Upper lobe of left lung (tissue), 6 donors: ENCODE measurements at regions not wholly inside any gene's neighbourhood (a gene's known extent, or its start where the extent isn't known, plus 50 kb on each side); places are given as distances from the start of the nearest gene placed in this dataset.

Experiments
- ATAC-seq, 2 donors: fragments of 200-7000 bp; cut with Tn5 transposase; one replicate each; pipeline ENCODE4 v1.9.1; 2022; ENCODE audit warnings: mild to moderate bottlenecking in 2 of 2, moderate library complexity in 2 of 2; ENCODE audit not compliant: low FRiP score in 2 of 2
- DNase-seq, 2 donors: peaks; one replicate each; pipeline ENCODE4 v3.0.0-alpha.2; 2019 to 2020
- H3K27ac ChIP-seq, 4 donors: fragments of 200-600 bp; sonication (generic); one replicate each; pipeline ENCODE4 v1.5.1; 2016 to 2019
- H3K27me3 ChIP-seq, 4 donors: fragments of 200-600 bp; sonication (generic); one replicate each; pipeline ENCODE4 v1.5.1; 2017 to 2019
- H3K36me3 ChIP-seq, 4 donors: fragments of 200-600 bp; sonication (generic); one replicate each; pipeline ENCODE4 v1.5.1; 2016 to 2019
- H3K4me1 ChIP-seq, 4 donors: fragments of 200-600 bp; sonication (generic); one replicate each; pipeline ENCODE4 v1.5.1; 2018 to 2019
- H3K4me3 ChIP-seq, 4 donors: fragments of 200-600 bp; sonication (generic); one replicate each; pipeline ENCODE4 v1.5.1; 2017 to 2019; ENCODE audit warnings: mild to moderate bottlenecking in 2 of 4, moderate library complexity in 1 of 4
- H3K9me3 ChIP-seq, 4 donors: fragments of 200-600 bp; sonication (generic); one replicate each; pipeline ENCODE4 v1.5.1; 2018 to 2019
- EP300 ChIP-seq, 4 donors: sonication (generic); formaldehyde crosslinking; IDR thresholded peaks; one replicate each; pipeline ENCODE4 v1.5.1; 2017; ENCODE audit warnings: antibody characterized with exemption in 4 of 4, control low read depth in 2 of 4
- POLR2A ChIP-seq, 4 donors: fragments of 450-650 bp; IDR thresholded peaks; one replicate each; pipeline ENCODE4 v1.5.1; 2016 to 2017; ENCODE audit warnings: antibody characterized with exemption in 4 of 4, mild to moderate bottlenecking in 2 of 4
- POLR2AphosphoS5 ChIP-seq, 2 donors: sonication (generic); formaldehyde crosslinking; IDR thresholded peaks; one replicate each; pipeline ENCODE4 v1.5.1; 2017; ENCODE audit warnings: antibody characterized with exemption in 2 of 2
- WGBS, 2 donors: methylation state at CpG; one replicate each; pipeline ENCODE4 v1.1.5; 2017 to 2018; 5-methylcytosine and 5-hydroxymethylcytosine counted together
- TF ChIP-seq, protein P1 (sequence below), 6 experiments: fragments of 450-650 bp in 4 of 6; fragments of 200-600 bp in 2 of 6; sonication (generic) in 2 of 6; IDR thresholded peaks; one replicate each; pipeline ENCODE4 v1.5.1; 2016 to 2019; ENCODE audit warnings: antibody characterized with exemption in 6 of 6
- donor health status: DM: no; HTN: no; CAD: no; lungs with moderate emphysema.
- donor health status: DM: no; HTN: yes; CAD: no; lungs with severe emphysema.

DNA sequence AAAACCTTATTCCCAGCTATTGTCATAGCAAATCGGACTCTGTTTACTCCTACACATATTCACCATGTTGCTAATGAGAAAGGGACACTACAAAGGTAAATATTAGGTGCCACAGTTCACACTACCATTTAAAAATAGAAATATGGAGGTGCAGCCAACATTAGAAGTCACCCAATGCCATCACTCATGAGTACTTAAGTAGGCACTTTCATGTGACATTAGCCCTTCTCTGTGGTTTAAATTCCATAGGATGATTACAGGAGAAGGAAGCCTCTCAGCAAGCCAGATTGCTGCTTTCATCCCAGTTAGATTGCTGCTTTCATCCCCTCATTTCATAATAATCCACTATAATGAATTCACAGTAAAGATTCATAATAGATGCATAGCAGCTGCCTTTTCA, 376.8 kb upstream of the ALCAM start:
- Histone ChIP-seq H3K4me3 (no peak overlapping the region), H3K4me1 (no peaks in the 10 kb centered on the region), H3K27me3 (no peaks in the 10 kb centered on the region), H3K9me3 (no peaks in the 10 kb centered on the region), H3K36me3 (no peaks in the 10 kb centered on the region), H3K27ac (no peak overlapping the region)
- WGBS, 2 donors = 64 to 68% methylated on average over 1 of the region's 1 CpG
- DNase-seq (no peak), ATAC-seq (no peak)
- TF ChIP-seq POLR2AphosphoS5 (IDR thresholded peaks at IDR 0.05) (no peak), POLR2A (IDR thresholded peaks at IDR 0.05) (no peak), EP300 (IDR thresholded peaks at IDR 0.05) (no peak)
- TF ChIP-seq, protein P1, sequence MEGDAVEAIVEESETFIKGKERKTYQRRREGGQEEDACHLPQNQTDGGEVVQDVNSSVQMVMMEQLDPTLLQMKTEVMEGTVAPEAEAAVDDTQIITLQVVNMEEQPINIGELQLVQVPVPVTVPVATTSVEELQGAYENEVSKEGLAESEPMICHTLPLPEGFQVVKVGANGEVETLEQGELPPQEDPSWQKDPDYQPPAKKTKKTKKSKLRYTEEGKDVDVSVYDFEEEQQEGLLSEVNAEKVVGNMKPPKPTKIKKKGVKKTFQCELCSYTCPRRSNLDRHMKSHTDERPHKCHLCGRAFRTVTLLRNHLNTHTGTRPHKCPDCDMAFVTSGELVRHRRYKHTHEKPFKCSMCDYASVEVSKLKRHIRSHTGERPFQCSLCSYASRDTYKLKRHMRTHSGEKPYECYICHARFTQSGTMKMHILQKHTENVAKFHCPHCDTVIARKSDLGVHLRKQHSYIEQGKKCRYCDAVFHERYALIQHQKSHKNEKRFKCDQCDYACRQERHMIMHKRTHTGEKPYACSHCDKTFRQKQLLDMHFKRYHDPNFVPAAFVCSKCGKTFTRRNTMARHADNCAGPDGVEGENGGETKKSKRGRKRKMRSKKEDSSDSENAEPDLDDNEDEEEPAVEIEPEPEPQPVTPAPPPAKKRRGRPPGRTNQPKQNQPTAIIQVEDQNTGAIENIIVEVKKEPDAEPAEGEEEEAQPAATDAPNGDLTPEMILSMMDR (IDR thresholded peaks at IDR 0.05) = no peak

DNA sequence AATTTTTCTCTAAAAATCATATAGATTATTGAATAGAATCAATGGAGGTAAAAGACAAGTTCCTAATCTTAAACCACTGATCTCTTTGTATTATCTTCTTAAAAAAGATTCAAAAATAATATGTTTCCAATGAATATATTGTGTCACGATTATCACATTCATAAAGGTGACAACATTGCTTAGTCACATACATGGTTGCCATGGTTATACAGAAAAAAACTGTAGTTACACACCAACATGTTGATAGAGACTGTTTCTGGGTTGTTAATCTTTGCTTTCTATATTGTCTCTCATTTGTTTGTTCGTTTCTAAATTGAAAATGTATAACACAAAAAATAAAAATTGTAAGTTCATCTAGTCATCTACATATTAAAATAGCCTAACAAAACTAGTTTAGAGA, 376.0 kb upstream of the ALCAM start:
- WGBS, 2 donors = 65 to 68% methylated on average over 2 of the region's 2 CpGs
- Histone ChIP-seq H3K4me3 (no peak overlapping the region), H3K9me3 (no peaks in the 10 kb centered on the region), H3K4me1 (no peaks in the 10 kb centered on the region), H3K36me3 (no peaks in the 10 kb centered on the region), H3K27ac (no peak overlapping the region), H3K27me3 (no peaks in the 10 kb centered on the region)
- ATAC-seq = no peak
- DNase-seq = no peak
- TF ChIP-seq, protein P1 (IDR thresholded peaks at IDR 0.05) = no peak
- no peak for TF ChIP-seq POLR2A (IDR thresholded peaks at IDR 0.05)
- TF ChIP-seq EP300 (IDR thresholded peaks at IDR 0.05) = no peak
- TF ChIP-seq POLR2AphosphoS5 (IDR thresholded peaks at IDR 0.05) = no peak

DNA sequence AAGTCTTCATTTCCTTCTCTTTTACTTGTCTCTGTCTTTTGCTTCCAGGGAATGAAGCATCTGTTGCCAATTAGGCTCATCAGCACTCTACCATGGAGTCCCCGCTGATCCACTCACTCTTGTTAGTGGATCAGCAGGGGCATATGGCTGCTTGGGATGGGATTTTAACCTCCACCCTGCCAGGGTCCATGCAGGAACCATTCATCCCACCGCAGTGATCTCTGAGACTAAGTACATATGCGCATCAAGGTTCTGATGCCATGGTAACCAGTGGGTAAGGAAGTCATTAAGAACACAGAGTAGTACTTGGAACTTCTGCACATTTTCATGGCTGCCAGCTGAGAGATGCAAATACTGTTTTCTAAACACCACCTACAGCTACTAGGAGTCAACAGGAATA, 374.0 kb upstream of the ALCAM start:
- Histone ChIP-seq H3K36me3 (no peaks in the 10 kb centered on the region), H3K27me3 (no peaks in the 10 kb centered on the region), H3K4me3 (no peak overlapping the region), H3K4me1 (no peaks in the 10 kb centered on the region), H3K9me3 (no peaks in the 10 kb centered on the region), H3K27ac (no peak overlapping the region)
- 69 to 77% methylated on average over 3 of the region's 3 CpGs for WGBS, 2 donors
- TF ChIP-seq POLR2A (IDR thresholded peaks at IDR 0.05) = no peak
- TF ChIP-seq, protein P1 (IDR thresholded peaks at IDR 0.05) = no peak
- no peak for TF ChIP-seq EP300 (IDR thresholded peaks at IDR 0.05)
- no peak for TF ChIP-seq POLR2AphosphoS5 (IDR thresholded peaks at IDR 0.05)
- DNase-seq = no peak
- no peak for ATAC-seq

DNA sequence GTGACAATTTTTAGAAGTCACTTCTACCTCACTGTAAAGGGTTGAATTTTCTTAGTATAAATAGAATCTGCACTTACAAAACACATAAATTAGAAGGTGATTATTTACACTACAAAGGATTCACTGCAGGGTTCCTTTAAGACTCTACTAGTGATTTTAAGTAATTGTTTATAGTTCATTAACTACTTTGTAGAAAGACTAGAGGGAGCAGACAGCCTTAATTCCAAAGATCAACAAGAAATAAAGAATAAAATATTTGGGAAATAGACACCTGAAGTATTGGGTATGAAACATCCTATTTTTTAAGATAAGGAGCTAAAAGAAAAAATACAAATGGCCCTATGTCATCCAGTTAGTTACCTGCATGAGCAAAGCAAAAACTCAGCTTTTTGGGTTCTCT, 360.5 kb upstream of the ALCAM start:
- Histone ChIP-seq H3K4me3 (no peak overlapping the region), H3K27me3 (no peaks in the 10 kb centered on the region), H3K9me3 (no peaks in the 10 kb centered on the region), H3K27ac (no peak overlapping the region), H3K36me3 (no peaks in the 10 kb centered on the region), H3K4me1 (no peaks in the 10 kb centered on the region)
- DNase-seq (no peak), ATAC-seq (no peak)
- no peak for TF ChIP-seq POLR2AphosphoS5 (IDR thresholded peaks at IDR 0.05)
- no peak for TF ChIP-seq EP300 (IDR thresholded peaks at IDR 0.05)
- TF ChIP-seq POLR2A (IDR thresholded peaks at IDR 0.05) = no peak
- TF ChIP-seq, protein P1 (IDR thresholded peaks at IDR 0.05) = no peak

DNA sequence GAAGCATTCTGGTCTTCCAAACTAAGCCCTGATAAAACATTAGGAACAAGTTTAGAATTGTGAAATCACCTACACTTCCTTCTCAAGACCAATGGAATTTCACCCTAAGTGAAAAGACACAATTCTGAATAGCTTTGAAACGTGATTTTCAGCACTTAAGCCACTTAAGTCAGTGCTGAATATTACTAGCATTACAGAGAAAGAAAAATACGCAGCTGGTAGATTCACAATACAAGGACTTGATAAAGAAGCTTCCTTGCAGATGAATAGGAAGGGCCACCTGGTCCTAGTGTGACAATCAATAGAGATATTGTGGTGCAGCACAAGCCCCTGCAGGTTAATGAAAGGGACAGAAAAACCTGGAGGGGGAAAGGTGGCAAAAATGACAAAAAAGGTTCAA, 353.1 kb upstream of the ALCAM start:
- Histone ChIP-seq H3K27ac (no peak overlapping the region), H3K27me3 (no peaks in the 10 kb centered on the region), H3K4me1 (no peaks in the 10 kb centered on the region), H3K4me3 (no peak overlapping the region), H3K36me3 (no peaks in the 10 kb centered on the region), H3K9me3 (no peaks in the 10 kb centered on the region)
- no peak for ATAC-seq
- no peak for DNase-seq
- 42 to 52% methylated on average over 2 of the region's 2 CpGs for WGBS, 2 donors
- TF ChIP-seq POLR2AphosphoS5 (IDR thresholded peaks at IDR 0.05) (no peak), POLR2A (IDR thresholded peaks at IDR 0.05) (no peak), EP300 (IDR thresholded peaks at IDR 0.05) (no peak)
- TF ChIP-seq, protein P1 (IDR thresholded peaks at IDR 0.05) = no peak
